Parathyroid adenoma (tissue), 2 donors: ENCODE measurements at regions not wholly inside any gene's neighbourhood (a gene's known extent, or its start where the extent isn't known, plus 50 kb on each side); places are given as distances from the start of the nearest gene placed in this dataset.

Experiments used
- H2AFZ ChIP-seq: fragments of 300-600 bp; sonication (generic); one replicate; pipeline ENCODE4 v1.7.0; 2017; ENCODE audit warnings: antibody characterized with exemption, mild to moderate bottlenecking
- H3K27ac ChIP-seq: fragments of 300-600 bp; sonication (generic); one replicate; pipeline ENCODE4 v1.7.0; 2017
- H3K27me3 ChIP-seq: fragments of 300-600 bp; sonication (generic); one replicate; pipeline ENCODE4 v1.7.0; 2017; ENCODE audit warnings: low read length; ENCODE audit not compliant: control insufficient read depth, insufficient read depth
- H3K36me3 ChIP-seq: fragments of 300-600 bp; sonication (generic); one replicate; pipeline ENCODE4 v1.7.0; 2017; ENCODE audit warnings: low read length; ENCODE audit not compliant: control insufficient read depth, insufficient read depth
- H3K4me1 ChIP-seq: fragments of 300-600 bp; sonication (generic); one replicate; pipeline ENCODE4 v1.7.0; 2017; ENCODE audit warnings: control low read depth
- H3K4me2 ChIP-seq: fragments of 300-600 bp; sonication (generic); one replicate; pipeline ENCODE4 v1.7.0; 2017; ENCODE audit warnings: low read length
- H3K4me3 ChIP-seq: fragments of 300-600 bp; sonication (generic); one replicate; pipeline ENCODE4 v1.7.0; 2017; ENCODE audit warnings: low read depth, low read length
- H3K79me2 ChIP-seq: fragments of 300-600 bp; sonication (generic); one replicate; pipeline ENCODE4 v1.7.0; 2017; ENCODE audit warnings: control low read depth
- H3K9ac ChIP-seq: fragments of 300-600 bp; sonication (generic); one replicate; pipeline ENCODE4 v1.7.0; 2017; ENCODE audit warnings: mild to moderate bottlenecking
- H3K9me3 ChIP-seq: fragments of 300-600 bp; sonication (generic); one replicate; pipeline ENCODE4 v1.7.0; 2017; ENCODE audit warnings: low read length; ENCODE audit not compliant: control insufficient read depth
- TF ChIP-seq, protein P1 (sequence below): fragments of 300-600 bp; sonication (generic); IDR thresholded peaks from one replicate; pipeline ENCODE4 v1.7.0; 2017; ENCODE audit warnings: antibody characterized with exemption, mild to moderate bottlenecking
- donor health status: primary hyperparathyroidism.

DNA sequence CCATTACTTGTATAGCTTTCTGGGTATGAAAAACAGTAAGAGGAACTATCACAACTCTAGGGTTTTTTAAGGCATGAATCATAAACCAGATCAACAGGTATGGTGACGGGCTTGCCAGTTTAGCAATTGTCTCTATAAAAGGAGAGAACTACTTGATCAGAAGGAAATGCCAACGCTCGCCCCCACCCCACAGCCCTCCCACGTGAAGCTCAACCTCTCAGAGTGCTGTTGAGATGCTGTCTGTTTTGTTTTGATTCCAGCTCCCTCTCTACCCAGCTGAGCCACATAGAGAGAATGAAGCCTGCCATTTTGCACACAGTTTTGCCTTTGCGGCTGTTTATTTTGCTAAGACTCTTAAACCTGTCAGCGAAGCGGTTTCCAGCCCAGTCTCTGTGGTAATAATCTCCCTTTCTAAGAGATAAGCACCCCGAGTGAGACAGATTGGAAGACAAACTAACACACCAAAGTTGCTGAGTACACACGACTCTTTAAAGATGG lies 257.9 kb upstream of the ANKRD55 start:
- H2AFZ ChIP-seq = peak overlapping the region; percentile 79
- H3K9ac ChIP-seq = no peak overlapping the region
- no peaks in the 10 kb centered on the region for H3K9me3 ChIP-seq
- H3K27me3 ChIP-seq = no peaks in the 10 kb centered on the region
- H3K4me3 ChIP-seq = no peak overlapping the region
- no peaks in the 10 kb centered on the region for H3K4me1 ChIP-seq
- H3K79me2 ChIP-seq = no peaks in the 10 kb centered on the region
- H3K27ac ChIP-seq = no peak overlapping the region
- H3K4me2 ChIP-seq = no peak overlapping the region
- H3K36me3 ChIP-seq = no peaks in the 10 kb centered on the region
- TF ChIP-seq, protein P1, sequence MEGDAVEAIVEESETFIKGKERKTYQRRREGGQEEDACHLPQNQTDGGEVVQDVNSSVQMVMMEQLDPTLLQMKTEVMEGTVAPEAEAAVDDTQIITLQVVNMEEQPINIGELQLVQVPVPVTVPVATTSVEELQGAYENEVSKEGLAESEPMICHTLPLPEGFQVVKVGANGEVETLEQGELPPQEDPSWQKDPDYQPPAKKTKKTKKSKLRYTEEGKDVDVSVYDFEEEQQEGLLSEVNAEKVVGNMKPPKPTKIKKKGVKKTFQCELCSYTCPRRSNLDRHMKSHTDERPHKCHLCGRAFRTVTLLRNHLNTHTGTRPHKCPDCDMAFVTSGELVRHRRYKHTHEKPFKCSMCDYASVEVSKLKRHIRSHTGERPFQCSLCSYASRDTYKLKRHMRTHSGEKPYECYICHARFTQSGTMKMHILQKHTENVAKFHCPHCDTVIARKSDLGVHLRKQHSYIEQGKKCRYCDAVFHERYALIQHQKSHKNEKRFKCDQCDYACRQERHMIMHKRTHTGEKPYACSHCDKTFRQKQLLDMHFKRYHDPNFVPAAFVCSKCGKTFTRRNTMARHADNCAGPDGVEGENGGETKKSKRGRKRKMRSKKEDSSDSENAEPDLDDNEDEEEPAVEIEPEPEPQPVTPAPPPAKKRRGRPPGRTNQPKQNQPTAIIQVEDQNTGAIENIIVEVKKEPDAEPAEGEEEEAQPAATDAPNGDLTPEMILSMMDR = no peak

DNA sequence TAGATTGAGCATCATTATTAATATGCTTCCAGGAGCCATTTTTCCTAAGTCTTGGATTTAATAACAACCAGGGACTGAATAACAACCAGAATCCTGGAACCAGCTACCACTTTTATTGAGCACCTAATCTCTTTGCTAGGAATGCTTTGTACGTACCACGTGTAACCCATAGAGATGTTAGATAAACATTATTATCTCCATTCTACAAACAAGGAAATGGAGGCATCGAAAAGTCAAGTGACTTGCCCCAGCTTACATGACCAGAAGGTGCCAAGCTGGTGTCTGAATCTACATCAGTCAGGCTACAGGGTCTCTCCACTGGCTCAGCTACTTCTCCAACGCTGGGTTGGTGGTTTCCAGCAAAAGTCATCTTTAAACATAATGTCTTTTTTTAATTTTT lies 256.1 kb upstream of the ANKRD55 start:
- Histone ChIP-seq H2AFZ (no peak overlapping the region), H3K9ac (no peak overlapping the region), H3K4me1 (no peaks in the 10 kb centered on the region), H3K27ac (no peak overlapping the region), H3K9me3 (no peaks in the 10 kb centered on the region), H3K4me2 (no peak overlapping the region), H3K79me2 (no peaks in the 10 kb centered on the region), H3K4me3 (no peak overlapping the region), H3K36me3 (no peaks in the 10 kb centered on the region), H3K27me3 (no peaks in the 10 kb centered on the region)
- TF ChIP-seq, protein P1 = no peak

DNA sequence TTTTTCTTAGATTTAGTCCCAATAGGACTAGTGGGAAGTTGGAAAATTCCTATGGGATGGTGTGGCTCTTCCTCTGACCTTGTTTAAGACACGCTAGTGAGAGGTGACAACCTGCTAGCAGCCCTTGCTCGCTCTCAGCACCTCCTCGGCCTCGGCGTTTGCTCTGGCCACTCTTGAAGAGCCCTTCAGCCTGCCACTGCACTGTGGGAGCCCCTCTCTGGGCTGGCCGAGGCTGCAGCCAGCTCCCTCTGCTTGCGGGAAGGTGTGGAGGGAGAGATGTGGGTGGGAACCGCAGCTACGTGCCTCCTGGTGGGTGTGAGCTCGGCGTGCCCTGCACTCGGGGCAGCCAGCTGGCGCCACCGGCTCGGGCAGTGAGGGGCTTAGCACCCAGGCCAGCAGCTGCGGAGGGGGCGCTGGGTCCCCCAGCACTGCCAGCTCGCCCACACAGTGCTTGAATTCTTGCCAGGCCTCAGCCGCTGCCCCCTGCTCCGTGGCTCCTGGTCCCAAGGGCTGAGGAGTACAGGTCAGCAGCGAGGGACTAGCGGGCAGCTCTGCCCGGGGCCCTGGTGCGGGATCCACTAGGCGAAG lies 254.5 kb upstream of the ANKRD55 start:
- H3K9me3 ChIP-seq = no peaks in the 10 kb centered on the region
- H2AFZ ChIP-seq = no peak overlapping the region
- H3K27me3 ChIP-seq = no peaks in the 10 kb centered on the region
- no peaks in the 10 kb centered on the region for H3K4me1 ChIP-seq
- H3K4me2 ChIP-seq = no peak overlapping the region
- H3K9ac ChIP-seq = no peak overlapping the region
- no peak overlapping the region for H3K4me3 ChIP-seq
- H3K79me2 ChIP-seq = no peaks in the 10 kb centered on the region
- no peaks in the 10 kb centered on the region for H3K36me3 ChIP-seq
- TF ChIP-seq, protein P1 = no peak
- H3K27ac ChIP-seq = no peak overlapping the region

DNA sequence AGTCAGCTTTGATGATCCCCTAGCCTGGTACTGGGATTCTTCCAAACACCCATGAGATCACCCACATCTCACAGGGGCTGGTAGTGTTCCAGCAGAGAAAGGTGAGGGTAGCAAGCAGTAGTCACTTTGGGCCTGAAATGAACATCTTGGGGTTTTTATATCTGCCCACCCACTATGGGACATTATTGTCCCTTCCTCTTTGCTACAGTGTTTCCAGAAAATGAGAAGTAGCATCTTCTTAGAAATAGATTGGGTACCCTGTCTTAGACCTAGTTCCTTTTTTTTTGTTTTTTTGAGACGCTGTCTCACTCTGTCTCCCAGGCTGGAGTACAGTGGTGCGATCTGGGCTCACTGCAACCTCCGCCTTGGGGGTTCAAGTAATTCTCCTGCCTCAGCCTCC lies 249.2 kb upstream of the ANKRD55 start:
- H3K4me1 ChIP-seq = peaks cover 26% of the 10 kb centered on the region
- no peak overlapping the region for H3K4me3 ChIP-seq
- H2AFZ ChIP-seq = peak overlapping the region; percentile 91
- TF ChIP-seq, protein P1 = no peak
- H3K27ac ChIP-seq = peak overlapping the region; percentile 94
- no peaks in the 10 kb centered on the region for H3K79me2 ChIP-seq
- no peaks in the 10 kb centered on the region for H3K9me3 ChIP-seq
- H3K36me3 ChIP-seq = no peaks in the 10 kb centered on the region
- H3K27me3 ChIP-seq = no peaks in the 10 kb centered on the region
- no peak overlapping the region for H3K9ac ChIP-seq
- no peak overlapping the region for H3K4me2 ChIP-seq
